ENCODE measurements at regions not wholly inside any gene's neighbourhood (a gene's known extent, or its start where the extent isn't known, plus 50 kb on each side); places are given as distances from the start of the nearest gene placed in this dataset.
"Not testable (repeated sequence)": the region's sequence is repeated elsewhere in the genome, so short reads cannot be mapped to it uniquely, and the experiment has no call there.

- Histone ChIP-seq H3K9ac (ENCODE audit: low read depth in 1 of 3, low read length in 3 of 3) (no peak overlapping the region), H3K4me1 (ENCODE audit: control insufficient read depth in 3 of 3, insufficient read depth in 3 of 3, low read length in 3 of 3) (no peaks in the 10 kb centered on the region), H3K4me3 (ENCODE audit: low read length in 3 of 3) (no peak overlapping the region), H3K27ac (ENCODE audit: low read depth, low read length) (no peak overlapping the region), H3K36me3 (ENCODE audit: control insufficient read depth in 3 of 3, insufficient read depth in 3 of 3, low read length in 3 of 3) (no peaks in the 10 kb centered on the region), H3K9me3 (ENCODE audit: control insufficient read depth in 3 of 3, low read length in 3 of 3) (no peaks in the 10 kb centered on the region), H3K27me3 (ENCODE audit: control insufficient read depth in 3 of 3, insufficient read depth in 3 of 3, low read length in 3 of 3) (no peaks in the 10 kb centered on the region)
These were observed 253.2 kb upstream of the IGFBP7 start for GRCh38 chr4:57363346-57363745.

- Histone ChIP-seq H3K9ac (ENCODE audit: low read depth in 1 of 3, low read length in 3 of 3) (no peak overlapping the region), H3K27me3 (ENCODE audit: control insufficient read depth in 3 of 3, insufficient read depth in 3 of 3, low read length in 3 of 3) (no peaks in the 10 kb centered on the region), H3K27ac (ENCODE audit: low read depth, low read length) (no peak overlapping the region)
These were observed 250.5 kb upstream of the IGFBP7 start for GRCh38 chr4:57360681-57361080.

GRCh38 chr4:57355101-57355665, 245.0 kb upstream of the IGFBP7 start:
- H3K9me3 ChIP-seq (ENCODE audit: control insufficient read depth in 3 of 3, low read length in 3 of 3): no peaks in the 10 kb centered on the region
- no peaks in the 10 kb centered on the region for H3K4me1 ChIP-seq (ENCODE audit: control insufficient read depth in 3 of 3, insufficient read depth in 3 of 3, low read length in 3 of 3)
- H3K4me3 ChIP-seq (ENCODE audit: low read length in 3 of 3): no peak overlapping the region
- no peak overlapping the region for H3K27ac ChIP-seq (ENCODE audit: low read depth, low read length)
- no peaks in the 10 kb centered on the region for H3K36me3 ChIP-seq (ENCODE audit: control insufficient read depth in 3 of 3, insufficient read depth in 3 of 3, low read length in 3 of 3)
- H3K27me3 ChIP-seq (ENCODE audit: control insufficient read depth in 3 of 3, insufficient read depth in 3 of 3, low read length in 3 of 3): no peaks in the 10 kb centered on the region
- no peak overlapping the region for H3K9ac ChIP-seq (ENCODE audit: low read depth in 1 of 3, low read length in 3 of 3)

More at GRCh38 chr4:57360681-57361080, 250.5 kb upstream of the IGFBP7 start:
- Histone ChIP-seq H3K9me3 (ENCODE audit: control insufficient read depth in 3 of 3, low read length in 3 of 3) (no peaks in the 10 kb centered on the region), H3K36me3 (ENCODE audit: control insufficient read depth in 3 of 3, insufficient read depth in 3 of 3, low read length in 3 of 3) (no peaks in the 10 kb centered on the region), H3K4me3 (ENCODE audit: low read length in 3 of 3) (no peak overlapping the region), H3K4me1 (ENCODE audit: control insufficient read depth in 3 of 3, insufficient read depth in 3 of 3, low read length in 3 of 3) (no peaks in the 10 kb centered on the region)

GRCh38 chr4:57351731-57352130, 241.5 kb upstream of the IGFBP7 start:
- no peaks in the 10 kb centered on the region for H3K27me3 ChIP-seq (ENCODE audit: control insufficient read depth in 3 of 3, insufficient read depth in 3 of 3, low read length in 3 of 3)
- no peak overlapping the region for H3K4me3 ChIP-seq (ENCODE audit: low read length in 3 of 3)
- no peaks in the 10 kb centered on the region for H3K9me3 ChIP-seq (ENCODE audit: control insufficient read depth in 3 of 3, low read length in 3 of 3)
- no peak overlapping the region for H3K27ac ChIP-seq (ENCODE audit: low read depth, low read length)
- no peaks in the 10 kb centered on the region for H3K4me1 ChIP-seq (ENCODE audit: control insufficient read depth in 3 of 3, insufficient read depth in 3 of 3, low read length in 3 of 3)
- H3K9ac ChIP-seq (ENCODE audit: low read depth in 1 of 3, low read length in 3 of 3): no peak overlapping the region
- H3K36me3 ChIP-seq (ENCODE audit: control insufficient read depth in 3 of 3, insufficient read depth in 3 of 3, low read length in 3 of 3): no peaks in the 10 kb centered on the region

GRCh38 chr4:57344296-57344695, 234.1 kb upstream of the IGFBP7 start:
- Histone ChIP-seq H3K27me3 (ENCODE audit: control insufficient read depth in 3 of 3, insufficient read depth in 3 of 3, low read length in 3 of 3) (no peaks in the 10 kb centered on the region), H3K4me1 (ENCODE audit: control insufficient read depth in 3 of 3, insufficient read depth in 3 of 3, low read length in 3 of 3) (no peaks in the 10 kb centered on the region), H3K4me3 (ENCODE audit: low read length in 3 of 3) (no peak overlapping the region), H3K9me3 (ENCODE audit: control insufficient read depth in 3 of 3, low read length in 3 of 3) (no peaks in the 10 kb centered on the region), H3K36me3 (ENCODE audit: control insufficient read depth in 3 of 3, insufficient read depth in 3 of 3, low read length in 3 of 3) (no peaks in the 10 kb centered on the region), H3K27ac (ENCODE audit: low read depth, low read length) (no peak overlapping the region), H3K9ac (ENCODE audit: low read depth in 1 of 3, low read length in 3 of 3) (no peak overlapping the region)

GRCh38 chr4:57342411-57342810, 232.2 kb upstream of the IGFBP7 start:
- no peak overlapping the region for H3K9ac ChIP-seq (ENCODE audit: low read depth in 1 of 3, low read length in 3 of 3)
- no peaks in the 10 kb centered on the region for H3K36me3 ChIP-seq (ENCODE audit: control insufficient read depth in 3 of 3, insufficient read depth in 3 of 3, low read length in 3 of 3)
- H3K4me3 ChIP-seq (ENCODE audit: low read length in 3 of 3): no peak overlapping the region
- H3K27ac ChIP-seq (ENCODE audit: low read depth, low read length): no peak overlapping the region
- no peaks in the 10 kb centered on the region for H3K4me1 ChIP-seq (ENCODE audit: control insufficient read depth in 3 of 3, insufficient read depth in 3 of 3, low read length in 3 of 3)
- no peaks in the 10 kb centered on the region for H3K27me3 ChIP-seq (ENCODE audit: control insufficient read depth in 3 of 3, insufficient read depth in 3 of 3, low read length in 3 of 3)
- H3K9me3 ChIP-seq (ENCODE audit: control insufficient read depth in 3 of 3, low read length in 3 of 3): no peaks in the 10 kb centered on the region

- not testable (repeated sequence) for H3K27ac ChIP-seq (ENCODE audit: low read depth, low read length); H3K9me3 ChIP-seq (ENCODE audit: control insufficient read depth in 3 of 3, low read length in 3 of 3); H3K36me3 ChIP-seq (ENCODE audit: control insufficient read depth in 3 of 3, insufficient read depth in 3 of 3, low read length in 3 of 3); H3K4me3 ChIP-seq (ENCODE audit: low read length in 3 of 3); H3K27me3 ChIP-seq (ENCODE audit: control insufficient read depth in 3 of 3, insufficient read depth in 3 of 3, low read length in 3 of 3); H3K9ac ChIP-seq (ENCODE audit: low read depth in 1 of 3, low read length in 3 of 3); H3K4me1 ChIP-seq (ENCODE audit: control insufficient read depth in 3 of 3, insufficient read depth in 3 of 3, low read length in 3 of 3)
These were observed 228.7 kb upstream of the IGFBP7 start for GRCh38 chr4:57338861-57339260.

- Histone ChIP-seq H3K36me3 (ENCODE audit: control insufficient read depth in 3 of 3, insufficient read depth in 3 of 3, low read length in 3 of 3) (no peaks in the 10 kb centered on the region), H3K4me1 (ENCODE audit: control insufficient read depth in 3 of 3, insufficient read depth in 3 of 3, low read length in 3 of 3) (no peaks in the 10 kb centered on the region), H3K27me3 (ENCODE audit: control insufficient read depth in 3 of 3, insufficient read depth in 3 of 3, low read length in 3 of 3) (peaks cover 0 to 4% (median 0%) of the 10 kb centered on the region in 3 donors), H3K4me3 (ENCODE audit: low read length in 3 of 3) (no peak overlapping the region), H3K27ac (ENCODE audit: low read depth, low read length) (no peak overlapping the region), H3K9me3 (ENCODE audit: control insufficient read depth in 3 of 3, low read length in 3 of 3) (no peaks in the 10 kb centered on the region), H3K9ac (ENCODE audit: low read depth in 1 of 3, low read length in 3 of 3) (no peak overlapping the region)
These were observed 223.5 kb upstream of the IGFBP7 start for GRCh38 chr4:57333684-57334083.

- no peak overlapping the region for H3K4me3 ChIP-seq (ENCODE audit: low read length in 3 of 3)
- H3K9me3 ChIP-seq (ENCODE audit: control insufficient read depth in 3 of 3, low read length in 3 of 3): no peaks in the 10 kb centered on the region
- peaks cover 0 to 4% (median 0%) of the 10 kb centered on the region in 3 donors for H3K27me3 ChIP-seq (ENCODE audit: control insufficient read depth in 3 of 3, insufficient read depth in 3 of 3, low read length in 3 of 3)
- no peaks in the 10 kb centered on the region for H3K4me1 ChIP-seq (ENCODE audit: control insufficient read depth in 3 of 3, insufficient read depth in 3 of 3, low read length in 3 of 3)
- no peak overlapping the region for H3K9ac ChIP-seq (ENCODE audit: low read depth in 1 of 3, low read length in 3 of 3)
- H3K36me3 ChIP-seq (ENCODE audit: control insufficient read depth in 3 of 3, insufficient read depth in 3 of 3, low read length in 3 of 3): no peaks in the 10 kb centered on the region
- no peak overlapping the region for H3K27ac ChIP-seq (ENCODE audit: low read depth, low read length)
These were observed 221.8 kb upstream of the IGFBP7 start for GRCh38 chr4:57331959-57332358.

GRCh38 chr4:57329279-57329678, 219.1 kb upstream of the IGFBP7 start:
- H3K9ac ChIP-seq (ENCODE audit: low read depth in 1 of 3, low read length in 3 of 3): no peak overlapping the region
- H3K4me1 ChIP-seq (ENCODE audit: control insufficient read depth in 3 of 3, insufficient read depth in 3 of 3, low read length in 3 of 3): no peaks in the 10 kb centered on the region

More at GRCh38 chr4:57329279-57329678, 219.1 kb upstream of the IGFBP7 start:
- Histone ChIP-seq H3K27ac (ENCODE audit: low read depth, low read length) (no peak overlapping the region), H3K36me3 (ENCODE audit: control insufficient read depth in 3 of 3, insufficient read depth in 3 of 3, low read length in 3 of 3) (no peaks in the 10 kb centered on the region), H3K27me3 (ENCODE audit: control insufficient read depth in 3 of 3, insufficient read depth in 3 of 3, low read length in 3 of 3) (no peaks in the 10 kb centered on the region), H3K9me3 (ENCODE audit: control insufficient read depth in 3 of 3, low read length in 3 of 3) (no peaks in the 10 kb centered on the region), H3K4me3 (ENCODE audit: low read length in 3 of 3) (no peak overlapping the region)

Measured in skeletal muscle tissue (tissue), 3 donors.